HCT116 (cell line): ENCODE measurements at regions not wholly inside any gene's neighbourhood (a gene's known extent, or its start where the extent isn't known, plus 50 kb on each side); places are given as distances from the start of the nearest gene placed in this dataset.

Experiments
- ATAC-seq: fragments of 200-7000 bp; cut with Tn5 transposase; 2 replicates; pipeline ENCODE4 v1.9.1; 2020; ENCODE audit warnings: mild to moderate bottlenecking, moderate library complexity
- BruUV-seq: library from RNA; stranded (reverse); fragments of 400-500 nt; replicated peaks from 2 replicates; lab custom pipeline; 2021; lab: Mats Ljungman, UMichigan
- CTCF ChIA-PET: fragments of 300-600 bp; sonication (Branson Sonifier 250); formaldehyde crosslinking; loops from one replicate; lab custom pipeline; 2021; ENCODE audit warnings: antibody characterized with exemption; lab: Charles Lee
- POLR2A ChIA-PET: fragments of 300-600, 350-600 bp; sonication (Branson Sonifier 250); formaldehyde crosslinking; loops from one replicate; lab custom pipeline; 2021; ENCODE audit warnings: antibody characterized with exemption; lab: Charles Lee
- RAD21 ChIA-PET, 2 experiments: fragments of 300-600 bp; sonication (Branson Sonifier 250); formaldehyde crosslinking; loops; one replicate each; lab custom pipeline; 2023; ENCODE audit warnings: low total read pairs in 2 of 2; ENCODE audit not compliant: uncharacterized antibody in 2 of 2, unreplicated experiment in 2 of 2, low non-redundant PET in 1 of 2; lab: Charles Lee
- DNase-seq: peaks from one replicate; pipeline ENCODE4 v3.0.0-alpha.2; 2010; ENCODE audit warnings: low read depth, low spot score
- H2AFZ ChIP-seq: fragments of 200-600 bp; shearing (Covaris generic), sonication (generic); 2 replicates; pipeline ENCODE4 v1.6.1; 2017; ENCODE audit warnings: low read depth, mixed run types, mixed read lengths, antibody characterized with exemption, low read length; ENCODE audit not compliant: poor library complexity, severe bottlenecking
- H3K27ac ChIP-seq: 2 replicates; pipeline ENCODE4 v1.5.1; 2012; ENCODE audit warnings: low read depth, low read length
- H3K27me3 ChIP-seq: fragments of 200-600 bp; sonication (generic); 2 replicates; pipeline ENCODE4 v1.6.1; 2016; ENCODE audit warnings: mixed run types, low read length, mixed read lengths; ENCODE audit not compliant: insufficient read depth
- H3K36me3 ChIP-seq, 2 experiments: fragments of 200-500 bp in 1 of 2; fragments of 200-600 bp in 1 of 2; sonication (Bioruptor generic) in 1 of 2; sonication (generic) in 1 of 2; 2 replicates each; pipeline versions ENCODE4 v1.5.1 to v1.6.1; 2014 to 2016; ENCODE audit warnings: low read length in 2 of 2, inconsistent platforms in 1 of 2, mixed read lengths in 1 of 2, mixed run types in 1 of 2; ENCODE audit not compliant: insufficient read depth in 2 of 2, control insufficient read depth in 1 of 2
- H3K4me1 ChIP-seq, 2 experiments: fragments of 200-600 bp in 1 of 2; sonication (generic) in 1 of 2; 2 replicates each; pipeline versions ENCODE4 v1.5.1 to v1.6.1; 2012 to 2017; ENCODE audit warnings: low read length in 2 of 2, inconsistent platforms in 1 of 2, mild to moderate bottlenecking in 1 of 2, mixed read lengths in 1 of 2, mixed run types in 1 of 2, moderate library complexity in 1 of 2; ENCODE audit not compliant: insufficient read depth in 2 of 2, control insufficient read depth in 1 of 2
- H3K4me2 ChIP-seq: fragments of 200-600 bp; sonication (generic); 2 replicates; pipeline ENCODE4 v1.6.1; 2017; ENCODE audit warnings: mixed run types, low read length, mixed read lengths
- H3K4me3 ChIP-seq, 2 experiments: fragments of 200-600 bp in 1 of 2; sonication (generic) in 1 of 2; replicated peaks in 1 of 2; 2 replicates each; pipeline ENCODE4 v1.5.1; 2011 to 2016; ENCODE audit warnings: low read length in 2 of 2, control low read depth in 1 of 2, low read depth in 1 of 2, mild to moderate bottlenecking in 1 of 2, mixed read lengths in 1 of 2, mixed run types in 1 of 2
- H3K79me2 ChIP-seq: fragments of 200-600 bp; sonication (generic); 2 replicates; pipeline ENCODE4 v1.6.1; 2017; ENCODE audit warnings: mild to moderate bottlenecking, mixed run types, low read length, moderate library complexity, mixed read lengths; ENCODE audit not compliant: insufficient read depth
- H3K9ac ChIP-seq: fragments of 200-600 bp; sonication (generic); 2 replicates; pipeline ENCODE4 v1.6.1; 2016; ENCODE audit warnings: low read length, mixed read lengths
- H3K9me2 ChIP-seq: fragments of 200-600 bp; sonication (generic), shearing (Covaris generic); 2 replicates; pipeline ENCODE4 v1.6.1; 2017; ENCODE audit warnings: mixed run types, mild to moderate bottlenecking, moderate library complexity; ENCODE audit not compliant: insufficient read depth
- H3K9me3 ChIP-seq, 2 experiments: fragments of 200-500 bp in 1 of 2; fragments of 200-600 bp in 1 of 2; sonication (Bioruptor generic) in 1 of 2; sonication (generic) in 1 of 2; 2 replicates each; pipeline ENCODE4 v1.6.1; 2014 to 2017; ENCODE audit warnings: low read length in 2 of 2, mixed read lengths in 2 of 2, inconsistent platforms in 1 of 2, low read depth in 1 of 2, mild to moderate bottlenecking in 1 of 2, mixed run types in 1 of 2, moderate library complexity in 1 of 2; ENCODE audit not compliant: control insufficient read depth in 1 of 2, insufficient read depth in 1 of 2
- H4K20me1 ChIP-seq: fragments of 200-600 bp; sonication (generic), shearing (Covaris generic); 2 replicates; pipeline ENCODE4 v1.6.1; 2017; ENCODE audit warnings: mixed run types, mild to moderate bottlenecking, moderate library complexity; ENCODE audit not compliant: insufficient read depth
- CBX3 ChIP-seq: IDR thresholded peaks from 2 replicates; pipeline ENCODE4 v1.6.1; 2012; ENCODE audit warnings: low read depth
- CEBPB ChIP-seq: IDR thresholded peaks from 2 replicates; pipeline ENCODE4 v1.6.1; 2012; ENCODE audit warnings: low read depth
- EZH2 ChIP-seq: fragments of 200-600 bp; sonication (generic); IDR thresholded peaks from 2 replicates; pipeline ENCODE4 v1.6.1; 2017; ENCODE audit warnings: antibody characterized with exemption, mixed run types
- EZH2phosphoT487 ChIP-seq: fragments of 200-600 bp; IDR thresholded peaks from 2 replicates; pipeline ENCODE4 v1.6.1; 2018; ENCODE audit warnings: antibody characterized with exemption, borderline replicate concordance
- JUND ChIP-seq: IDR thresholded peaks from 2 replicates; pipeline ENCODE4 v1.6.1; 2012
- POLR2A ChIP-seq: IDR thresholded peaks from 2 replicates; pipeline ENCODE4 v1.7.0; 2011; ENCODE audit warnings: borderline replicate concordance; ENCODE audit not compliant: insufficient read depth, insufficient read length; ENCODE audit errors: extremely low read depth
- POLR2AphosphoS5 ChIP-seq: IDR thresholded peaks from 2 replicates; pipeline ENCODE4 v1.6.1; 2011; ENCODE audit warnings: mild to moderate bottlenecking, low read depth, low read length, moderate library complexity
- SIN3A ChIP-seq: IDR thresholded peaks from 2 replicates; pipeline ENCODE4 v1.6.1; 2012; ENCODE audit warnings: low read depth
- SP1 ChIP-seq: IDR thresholded peaks from 2 replicates; pipeline ENCODE4 v1.6.1; 2012; ENCODE audit warnings: low read depth
- SRF ChIP-seq: IDR thresholded peaks from 2 replicates; pipeline ENCODE4 v1.6.1; 2012; ENCODE audit warnings: low read depth
- TCF7L2 ChIP-seq: IDR thresholded peaks from 2 replicates; pipeline ENCODE4 v1.7.0; 2011; ENCODE audit warnings: borderline replicate concordance, inconsistent platforms; ENCODE audit not compliant: insufficient read depth, insufficient read length; ENCODE audit errors: extremely low read depth
- YY1 ChIP-seq: IDR thresholded peaks from 2 replicates; pipeline ENCODE4 v1.6.1; 2011; ENCODE audit warnings: low read length, low read depth, moderate library complexity, mild to moderate bottlenecking; ENCODE audit not compliant: insufficient replicate concordance; ENCODE audit errors: extremely low read depth
- ZFX ChIP-seq: fragments of 450-650 bp; IDR thresholded peaks from 2 replicates; pipeline ENCODE4 v1.6.1; 2017
- ZNF274 ChIP-seq: fragments of 200-500 bp; sonication (Bioruptor generic); IDR thresholded peaks from 2 replicates; pipeline ENCODE4 v1.6.1; 2014; ENCODE audit warnings: mild to moderate bottlenecking, low read depth, low read length, inconsistent platforms
- intact Hi-C: fragments of 100-400 bp; cut with micrococcal nuclease; formaldehyde crosslinking; loops from 2 replicates; pipeline ENCODE4 v1.10.0; 2022
- TF ChIP-seq, protein P1 (sequence below): IDR thresholded peaks from 2 replicates; pipeline ENCODE4 v1.6.1; 2011; ENCODE audit warnings: mild to moderate bottlenecking, low read length, moderate library complexity; ENCODE audit not compliant: insufficient replicate concordance; ENCODE audit errors: extremely low read depth
- TF ChIP-seq, protein P2 (sequence below): IDR thresholded peaks from 2 replicates; pipeline ENCODE4 v1.6.1; 2012
- TF ChIP-seq, protein P3 (sequence below), 3 experiments: fragments of 200-600 bp in 1 of 3; sonication (generic) in 1 of 3; IDR thresholded peaks in 2 of 3; conservative IDR thresholded peaks in 1 of 3; 2 replicates each; pipeline ENCODE4 v1.5.1; 2012 to 2017; ENCODE audit warnings: low read depth in 2 of 3, low read length in 2 of 3, antibody characterized with exemption in 1 of 3, borderline replicate concordance in 1 of 3, control low read depth in 1 of 3, mild to moderate bottlenecking in 1 of 3, mixed read lengths in 1 of 3, mixed run types in 1 of 3, moderate library complexity in 1 of 3; ENCODE audit not compliant: insufficient read depth in 1 of 3
- TF ChIP-seq, protein P4 (sequence below): IDR thresholded peaks from 2 replicates; pipeline ENCODE4 v1.6.1; 2012; ENCODE audit warnings: low read depth

DNA sequence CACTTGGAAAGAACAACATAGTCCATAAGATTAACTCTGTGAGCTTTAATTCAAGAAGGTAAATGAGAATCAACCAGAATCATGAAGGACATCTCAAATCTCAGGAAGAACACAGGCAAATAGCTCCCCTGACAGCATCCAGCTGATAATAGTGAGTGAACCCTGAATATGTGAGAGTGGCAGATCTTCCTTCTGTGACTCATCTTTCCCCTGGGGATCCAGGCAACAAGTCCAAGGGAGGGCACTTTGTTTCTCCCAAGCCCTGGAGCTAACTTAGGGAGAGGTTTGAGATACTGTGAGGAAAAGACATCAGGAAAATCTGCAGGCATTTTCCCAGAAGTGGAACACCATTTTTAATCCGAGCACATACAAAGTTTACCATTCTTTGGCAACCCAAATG is 763.9 kb upstream of the MGAT4C start (continued):
- TF ChIP-seq EZH2 (no peak), ZNF274 (no peak), SRF (no peak)
- TF ChIP-seq, all 23 proteins: peak for 0

DNA sequence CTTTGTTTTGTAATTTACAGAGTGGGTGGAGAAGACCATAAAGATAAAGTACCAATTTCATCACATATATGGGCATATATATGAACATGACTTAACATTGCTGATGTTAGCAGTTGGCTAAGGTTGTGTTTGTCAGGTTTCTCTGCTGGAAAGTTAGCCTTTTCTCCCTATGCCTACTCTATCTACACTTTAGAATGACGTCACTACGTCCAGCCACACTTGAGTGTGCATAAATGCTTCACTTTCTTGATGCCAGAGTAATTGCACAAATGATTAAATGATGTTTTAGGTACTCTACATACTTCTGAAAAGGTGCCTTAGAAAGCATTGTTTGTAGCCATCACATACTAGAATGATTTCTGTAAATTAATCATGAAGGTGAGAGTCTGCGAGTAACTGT is 759.2 kb upstream of the MGAT4C start:
- ChIA-PET RAD21 (no interaction called here), CTCF (no interaction called here)
- BruUV-seq = no TSS peak

More for the DNA sequence above, 759.2 kb upstream of the MGAT4C start:
- H3K4me1 ChIP-seq = no peaks in the 10 kb centered on the region
- POLR2A ChIA-PET = no interaction called here
- H3K9me2 ChIP-seq = no peaks in the 10 kb centered on the region
- no peak overlapping the region for H3K9ac ChIP-seq
- no peak overlapping the region for H3K4me2 ChIP-seq
- intact Hi-C loops = no loop called here
- H3K4me3 ChIP-seq = no peak overlapping the region
- no peak for DNase-seq
- H3K9me3 ChIP-seq = no peaks in the 10 kb centered on the region
- no peak overlapping the region for H2AFZ ChIP-seq
- H3K27me3 ChIP-seq = no peaks in the 10 kb centered on the region
- TF ChIP-seq ZNF274 (no peak), POLR2AphosphoS5 (no peak), YY1 (no peak), CBX3 (no peak), JUND (no peak), EZH2phosphoT487 (no peak), POLR2A (no peak), ZFX (no peak), SIN3A (no peak), TCF7L2 (no peak), EZH2 (no peak), SRF (no peak), SP1 (no peak), CEBPB (no peak)
- TF ChIP-seq, protein P1, sequence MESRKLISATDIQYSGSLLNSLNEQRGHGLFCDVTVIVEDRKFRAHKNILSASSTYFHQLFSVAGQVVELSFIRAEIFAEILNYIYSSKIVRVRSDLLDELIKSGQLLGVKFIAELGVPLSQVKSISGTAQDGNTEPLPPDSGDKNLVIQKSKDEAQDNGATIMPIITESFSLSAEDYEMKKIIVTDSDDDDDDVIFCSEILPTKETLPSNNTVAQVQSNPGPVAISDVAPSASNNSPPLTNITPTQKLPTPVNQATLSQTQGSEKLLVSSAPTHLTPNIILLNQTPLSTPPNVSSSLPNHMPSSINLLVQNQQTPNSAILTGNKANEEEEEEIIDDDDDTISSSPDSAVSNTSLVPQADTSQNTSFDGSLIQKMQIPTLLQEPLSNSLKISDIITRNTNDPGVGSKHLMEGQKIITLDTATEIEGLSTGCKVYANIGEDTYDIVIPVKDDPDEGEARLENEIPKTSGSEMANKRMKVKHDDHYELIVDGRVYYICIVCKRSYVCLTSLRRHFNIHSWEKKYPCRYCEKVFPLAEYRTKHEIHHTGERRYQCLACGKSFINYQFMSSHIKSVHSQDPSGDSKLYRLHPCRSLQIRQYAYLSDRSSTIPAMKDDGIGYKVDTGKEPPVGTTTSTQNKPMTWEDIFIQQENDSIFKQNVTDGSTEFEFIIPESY = no peak
- TF ChIP-seq, protein P2, sequence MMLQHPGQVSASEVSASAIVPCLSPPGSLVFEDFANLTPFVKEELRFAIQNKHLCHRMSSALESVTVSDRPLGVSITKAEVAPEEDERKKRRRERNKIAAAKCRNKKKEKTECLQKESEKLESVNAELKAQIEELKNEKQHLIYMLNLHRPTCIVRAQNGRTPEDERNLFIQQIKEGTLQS = no peak
- TF ChIP-seq, protein P3, sequence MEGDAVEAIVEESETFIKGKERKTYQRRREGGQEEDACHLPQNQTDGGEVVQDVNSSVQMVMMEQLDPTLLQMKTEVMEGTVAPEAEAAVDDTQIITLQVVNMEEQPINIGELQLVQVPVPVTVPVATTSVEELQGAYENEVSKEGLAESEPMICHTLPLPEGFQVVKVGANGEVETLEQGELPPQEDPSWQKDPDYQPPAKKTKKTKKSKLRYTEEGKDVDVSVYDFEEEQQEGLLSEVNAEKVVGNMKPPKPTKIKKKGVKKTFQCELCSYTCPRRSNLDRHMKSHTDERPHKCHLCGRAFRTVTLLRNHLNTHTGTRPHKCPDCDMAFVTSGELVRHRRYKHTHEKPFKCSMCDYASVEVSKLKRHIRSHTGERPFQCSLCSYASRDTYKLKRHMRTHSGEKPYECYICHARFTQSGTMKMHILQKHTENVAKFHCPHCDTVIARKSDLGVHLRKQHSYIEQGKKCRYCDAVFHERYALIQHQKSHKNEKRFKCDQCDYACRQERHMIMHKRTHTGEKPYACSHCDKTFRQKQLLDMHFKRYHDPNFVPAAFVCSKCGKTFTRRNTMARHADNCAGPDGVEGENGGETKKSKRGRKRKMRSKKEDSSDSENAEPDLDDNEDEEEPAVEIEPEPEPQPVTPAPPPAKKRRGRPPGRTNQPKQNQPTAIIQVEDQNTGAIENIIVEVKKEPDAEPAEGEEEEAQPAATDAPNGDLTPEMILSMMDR (IDR thresholded peaks at IDR 0.05 in 2 of 3, conservative IDR thresholded peaks at IDR 0.05 in 1 of 3; ENCODE audit: borderline replicate concordance in 1 of 3, insufficient read depth in 1 of 3, low read depth in 2 of 3, low read length in 2 of 3) = no peak
- TF ChIP-seq, protein P4, sequence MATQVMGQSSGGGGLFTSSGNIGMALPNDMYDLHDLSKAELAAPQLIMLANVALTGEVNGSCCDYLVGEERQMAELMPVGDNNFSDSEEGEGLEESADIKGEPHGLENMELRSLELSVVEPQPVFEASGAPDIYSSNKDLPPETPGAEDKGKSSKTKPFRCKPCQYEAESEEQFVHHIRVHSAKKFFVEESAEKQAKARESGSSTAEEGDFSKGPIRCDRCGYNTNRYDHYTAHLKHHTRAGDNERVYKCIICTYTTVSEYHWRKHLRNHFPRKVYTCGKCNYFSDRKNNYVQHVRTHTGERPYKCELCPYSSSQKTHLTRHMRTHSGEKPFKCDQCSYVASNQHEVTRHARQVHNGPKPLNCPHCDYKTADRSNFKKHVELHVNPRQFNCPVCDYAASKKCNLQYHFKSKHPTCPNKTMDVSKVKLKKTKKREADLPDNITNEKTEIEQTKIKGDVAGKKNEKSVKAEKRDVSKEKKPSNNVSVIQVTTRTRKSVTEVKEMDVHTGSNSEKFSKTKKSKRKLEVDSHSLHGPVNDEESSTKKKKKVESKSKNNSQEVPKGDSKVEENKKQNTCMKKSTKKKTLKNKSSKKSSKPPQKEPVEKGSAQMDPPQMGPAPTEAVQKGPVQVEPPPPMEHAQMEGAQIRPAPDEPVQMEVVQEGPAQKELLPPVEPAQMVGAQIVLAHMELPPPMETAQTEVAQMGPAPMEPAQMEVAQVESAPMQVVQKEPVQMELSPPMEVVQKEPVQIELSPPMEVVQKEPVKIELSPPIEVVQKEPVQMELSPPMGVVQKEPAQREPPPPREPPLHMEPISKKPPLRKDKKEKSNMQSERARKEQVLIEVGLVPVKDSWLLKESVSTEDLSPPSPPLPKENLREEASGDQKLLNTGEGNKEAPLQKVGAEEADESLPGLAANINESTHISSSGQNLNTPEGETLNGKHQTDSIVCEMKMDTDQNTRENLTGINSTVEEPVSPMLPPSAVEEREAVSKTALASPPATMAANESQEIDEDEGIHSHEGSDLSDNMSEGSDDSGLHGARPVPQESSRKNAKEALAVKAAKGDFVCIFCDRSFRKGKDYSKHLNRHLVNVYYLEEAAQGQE = no peak
- no peak overlapping the region for H3K27ac ChIP-seq
- no peaks in the 10 kb centered on the region for H4K20me1 ChIP-seq
- no peaks in the 10 kb centered on the region for H3K36me3 ChIP-seq
- no peak for ATAC-seq
- no peaks in the 10 kb centered on the region for H3K79me2 ChIP-seq
